Stimulated activated CD4-positive, alpha-beta T cell treated with anti-CD3 and anti-CD28 coated beads, Interleukin-1b, Interleukin-23, amount 100 ng/mL, for 48 hours (primary cell): ENCODE measurements at regions not wholly inside any gene's neighbourhood (a gene's known extent, or its start where the extent isn't known, plus 50 kb on each side); places are given as distances from the start of the nearest gene placed in this dataset.
A peak's percentile ranks its signal among the peaks of the same experiment; 100 is the strongest.

Experiments used
- DNase-seq: peaks from one replicate; pipeline ENCODE4 v3.0.0-alpha.2; 2020

DNA sequence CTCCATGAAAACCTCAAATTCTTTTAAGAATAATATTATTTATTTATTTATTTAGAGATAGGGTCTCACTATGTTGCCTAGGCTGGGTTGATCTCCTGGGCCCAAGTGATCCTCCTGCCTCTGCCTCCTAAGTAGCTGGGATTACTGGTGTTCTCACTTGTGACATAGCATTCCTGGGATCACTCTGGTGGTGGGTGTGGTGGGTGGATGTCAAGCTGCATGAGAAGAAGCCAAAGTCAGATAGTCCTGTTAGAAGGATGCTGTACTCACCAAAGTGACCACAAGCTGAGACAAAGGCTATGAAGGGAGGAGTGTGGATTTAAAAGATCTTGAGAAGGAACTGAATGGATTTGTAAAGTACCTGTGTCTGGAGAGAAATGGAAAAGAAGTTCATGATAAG is 87.9 kb upstream of the SPON1 start:
- no peak for DNase-seq

DNA sequence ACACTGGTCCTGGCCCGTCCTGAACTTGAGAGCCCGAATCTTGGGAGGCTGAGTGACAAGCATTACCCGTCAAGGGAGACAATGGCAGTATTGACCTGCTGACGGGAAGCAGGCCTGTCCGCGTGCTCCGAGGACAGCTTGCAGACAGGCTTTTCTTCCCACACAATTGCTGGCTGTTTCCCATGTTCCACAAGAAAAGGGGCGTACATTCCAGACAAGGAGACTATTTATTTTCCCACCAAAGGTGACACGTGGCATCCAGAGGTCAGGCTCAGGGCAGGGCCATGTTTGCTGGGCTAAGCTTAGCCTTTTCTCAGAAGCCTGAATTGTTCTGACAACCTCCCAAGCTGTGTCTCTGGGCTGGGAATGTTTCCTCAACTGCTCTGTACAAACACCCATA is 86.9 kb upstream of the SPON1 start:
- DNase-seq = no peak

- no peak for DNase-seq
Observed at GRCh38 chr11:13876423-13876822, 86.1 kb upstream of the SPON1 start.

DNA sequence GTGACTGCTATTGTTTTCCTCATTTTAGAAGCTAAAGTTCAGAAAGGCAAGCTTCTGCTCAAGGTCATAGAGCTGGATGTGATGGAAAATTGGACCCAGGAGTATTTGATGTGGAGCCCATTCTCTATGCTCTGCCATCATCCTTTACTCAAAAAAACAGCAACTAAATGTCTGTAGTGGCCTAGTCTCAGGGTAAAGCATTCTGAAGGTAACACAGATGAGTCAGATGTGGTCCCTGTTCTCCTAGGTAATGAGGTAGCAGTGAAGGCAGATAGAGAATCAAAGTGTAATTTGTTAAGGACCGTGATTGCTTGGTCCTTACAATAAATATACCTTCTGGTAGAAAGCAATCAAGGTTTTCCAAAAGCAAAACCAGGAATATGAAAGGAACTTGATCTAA is 84.4 kb upstream of the SPON1 start:
- DNase-seq = no peak

- DNase-seq = no peak
Observed at GRCh38 chr11:13880634-13881033, 81.9 kb upstream of the SPON1 start.

GRCh38 chr11:13881226-13881905 is 81.2 kb upstream of the SPON1 start:
- no peak for DNase-seq

DNA sequence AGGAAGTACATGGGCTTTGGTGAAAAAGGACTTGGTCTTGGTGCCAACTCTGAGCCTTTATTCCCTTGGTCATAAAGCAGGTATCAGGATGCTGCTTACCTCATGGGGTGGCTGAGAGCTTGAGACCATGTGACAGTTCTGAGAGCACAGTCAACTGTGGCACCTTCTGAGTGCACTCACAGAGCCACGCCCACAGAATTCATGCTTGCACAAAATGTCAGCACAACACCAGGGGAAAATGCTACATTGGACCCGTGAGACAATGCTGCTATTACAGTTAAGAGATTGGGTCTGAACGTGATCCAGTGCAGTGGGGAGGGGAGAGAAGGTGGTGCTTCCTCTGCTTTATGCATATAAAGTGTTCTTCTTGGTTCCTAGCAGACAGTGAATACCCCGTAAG is 79.5 kb upstream of the SPON1 start:
- DNase-seq = peak; percentile 27

DNA sequence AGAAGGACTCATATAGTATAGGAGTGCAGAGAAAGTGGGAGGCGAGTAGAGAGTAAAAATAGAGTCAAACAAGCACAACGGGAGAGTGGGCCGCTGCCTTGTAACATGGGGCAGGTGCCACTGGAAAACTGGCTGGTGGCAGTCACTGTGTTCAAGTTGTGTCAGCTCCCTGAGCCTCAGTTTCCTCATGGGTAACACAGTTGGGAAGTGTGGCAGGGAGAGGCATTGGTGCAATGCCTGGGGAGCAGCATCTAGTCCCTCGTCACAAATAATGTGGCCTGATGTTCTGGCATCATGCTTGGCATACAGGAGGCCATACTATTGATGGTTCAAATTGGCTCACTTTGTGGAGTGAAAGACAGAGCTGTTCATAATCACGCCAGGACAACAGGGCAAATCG is 78.9 kb upstream of the SPON1 start:
- DNase-seq = no peak

- DNase-seq = no peak
Observed at GRCh38 chr11:13884158-13884799, 78.2 kb upstream of the SPON1 start.

- no peak for DNase-seq
Observed at GRCh38 chr11:13885083-13885482, 77.4 kb upstream of the SPON1 start.

DNA sequence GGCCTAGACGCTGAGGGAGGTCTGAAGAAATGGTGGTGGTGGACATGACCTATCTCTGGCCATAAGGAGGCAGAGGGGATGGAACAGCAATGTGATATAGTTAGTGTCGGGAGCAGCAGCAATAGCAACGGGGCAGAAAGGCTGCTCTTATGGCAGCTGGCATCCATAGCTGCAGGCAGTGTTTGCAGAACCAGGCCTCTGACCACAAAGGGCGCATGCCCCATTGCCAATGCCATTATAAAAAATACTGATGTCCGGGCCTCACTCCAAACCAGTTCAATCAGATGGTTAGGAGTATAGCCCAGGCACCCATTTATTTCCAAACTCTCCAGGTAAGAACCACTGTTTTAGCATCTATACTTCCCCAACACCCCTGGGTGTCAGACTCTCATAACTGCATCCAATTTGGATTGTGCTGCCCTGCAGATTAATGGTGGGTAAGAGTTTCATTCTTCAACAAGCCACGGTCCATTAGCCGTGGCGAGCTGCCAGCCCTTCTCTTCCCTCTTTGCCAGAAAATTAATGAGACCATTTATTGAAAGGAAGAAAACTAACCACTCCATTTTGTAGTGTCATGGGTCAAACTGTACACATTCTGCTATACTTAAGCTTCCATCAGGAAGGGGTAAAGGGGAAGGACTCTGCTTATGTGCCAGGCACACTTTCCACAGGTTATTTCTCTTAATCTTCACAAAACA is 72.8 kb upstream of the SPON1 start:
- DNase-seq = no peak

DNA sequence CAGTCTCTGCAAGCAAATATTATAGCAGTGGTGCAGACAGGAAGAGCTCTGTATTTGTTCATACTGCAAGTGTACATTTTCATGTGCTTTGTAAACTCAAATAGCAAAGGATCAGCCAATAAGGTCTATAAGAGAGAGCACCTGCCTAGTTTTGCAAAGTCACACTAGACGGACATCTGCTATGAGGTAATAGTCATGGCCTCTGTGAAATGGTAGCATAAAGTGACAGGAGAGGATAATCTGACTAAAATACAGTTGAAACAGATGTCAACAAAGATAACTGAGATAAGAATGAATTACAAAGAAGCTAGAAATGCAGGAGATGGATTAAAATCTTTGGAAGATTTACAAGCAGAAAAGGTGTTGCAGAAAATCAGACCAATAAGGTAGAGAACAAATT is 70.6 kb upstream of the SPON1 start:
- no peak for DNase-seq

DNA sequence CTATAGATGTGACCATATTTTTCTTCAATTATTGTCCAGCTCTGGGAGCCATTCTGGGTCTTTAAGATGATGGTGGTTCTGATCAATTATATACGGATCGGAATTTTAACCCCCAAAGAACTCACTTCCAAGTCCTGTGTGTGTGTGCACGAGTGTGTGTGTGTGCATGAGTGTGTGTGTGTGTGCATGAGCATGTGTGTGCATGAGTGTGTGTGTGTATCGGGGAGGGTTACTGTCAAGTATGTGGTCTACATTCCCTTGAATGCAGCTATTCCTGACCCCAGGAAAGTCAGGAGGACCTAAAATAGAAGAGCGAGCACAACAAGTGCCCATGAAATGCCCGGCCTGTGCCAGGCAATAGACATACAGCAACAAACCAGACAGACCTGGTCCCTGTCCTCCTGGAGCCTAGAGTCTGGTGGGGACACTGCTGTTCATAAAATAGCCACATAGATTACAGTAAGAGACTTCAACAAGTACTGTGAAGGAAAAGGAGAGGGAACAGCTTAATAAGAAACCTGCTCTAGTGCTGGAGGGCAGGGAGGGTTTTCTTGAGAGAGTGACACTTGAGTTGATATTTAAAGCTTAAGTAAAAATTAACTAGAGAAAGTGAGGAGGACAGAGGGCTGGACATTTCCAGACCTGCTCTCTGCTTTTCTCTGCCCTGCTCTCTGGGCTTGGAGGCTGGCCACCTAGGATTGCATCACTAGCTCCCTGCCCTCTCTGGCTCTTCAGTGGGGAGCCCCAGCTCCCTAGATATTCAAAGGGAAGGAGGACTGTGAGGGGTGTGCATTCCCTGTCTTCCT is 66.1 kb upstream of the SPON1 start:
- no peak for DNase-seq

GRCh38 chr11:13896981-13897353 is 65.6 kb upstream of the SPON1 start:
- DNase-seq = no peak

GRCh38 chr11:13897646-13898276 is 64.8 kb upstream of the SPON1 start:
- no peak for DNase-seq

DNA sequence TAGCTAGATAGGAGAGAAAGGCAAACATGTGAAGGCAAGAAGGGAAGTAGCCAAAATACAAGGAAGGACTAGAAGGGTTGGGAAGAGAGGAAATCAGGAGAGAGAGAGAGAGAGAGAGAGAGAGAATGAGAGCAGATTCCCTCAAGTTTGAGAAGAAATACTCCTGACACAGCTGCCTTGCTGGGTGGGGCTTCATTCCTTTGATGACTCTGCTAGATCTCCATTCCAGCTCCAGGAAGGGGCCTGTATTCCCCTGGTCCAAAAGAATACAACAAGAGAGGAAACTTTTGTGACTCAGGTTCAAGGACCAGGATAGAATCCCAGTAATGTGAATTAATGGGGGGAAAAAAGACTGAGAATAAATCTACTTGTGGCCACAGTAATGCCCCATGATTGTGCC is 62.9 kb upstream of the SPON1 start:
- DNase-seq = no peak

- DNase-seq = no peak
Observed at GRCh38 chr11:13902523-13902922, 60.0 kb upstream of the SPON1 start.

- DNase-seq = no peak
Observed at GRCh38 chr11:13905137-13905781, 57.3 kb upstream of the SPON1 start.

- DNase-seq = no peak
Observed at GRCh38 chr11:13907678-13908077, 54.8 kb upstream of the SPON1 start.

- DNase-seq = no peak
Observed at GRCh38 chr11:13908535-13908934, 54.0 kb upstream of the SPON1 start.
